Lower lobe of right lung (tissue), 2 donors: ENCODE measurements at regions not wholly inside any gene's neighbourhood (a gene's known extent, or its start where the extent isn't known, plus 50 kb on each side); places are given as distances from the start of the nearest gene placed in this dataset.

Source experiments
- ATAC-seq, 2 donors: fragments of 200-7000 bp; cut with Tn5 transposase; one replicate each; pipeline ENCODE4 v1.9.1; 2020 to 2022; ENCODE audit warnings: mild to moderate bottlenecking in 2 of 2, moderate library complexity in 2 of 2
- DNase-seq: peaks from one replicate; pipeline ENCODE4 v3.0.0-alpha.2; 2020
- H3K27ac ChIP-seq: fragments of 200-600 bp; one replicate; pipeline ENCODE4 v1.8.0; 2022
- H3K27me3 ChIP-seq: fragments of 200-600 bp; one replicate; pipeline ENCODE4 v1.8.0; 2022; ENCODE audit warnings: low read depth
- H3K36me3 ChIP-seq: fragments of 200-600 bp; one replicate; pipeline ENCODE4 v1.8.0; 2022; ENCODE audit warnings: mild to moderate bottlenecking
- H3K4me1 ChIP-seq: fragments of 200-600 bp; one replicate; pipeline ENCODE4 v1.8.0; 2022
- H3K4me3 ChIP-seq: fragments of 200-600 bp; one replicate; pipeline ENCODE4 v1.8.0; 2022; ENCODE audit warnings: mild to moderate bottlenecking
- H3K9me3 ChIP-seq: fragments of 200-600 bp; one replicate; pipeline ENCODE4 v1.8.0; 2022
- CTCF ChIP-seq: fragments of 200-600 bp; IDR thresholded peaks from one replicate; pipeline ENCODE4 v1.8.0; 2022; ENCODE audit warnings: antibody characterized with exemption, mild to moderate bottlenecking
- intact Hi-C: fragments of 100-400 bp; cut with DNase I; formaldehyde crosslinking; loops from one replicate; pipeline ENCODE4 v1.11.0; 2022
- donor health status: DM: no; HTN: yes; CAD: no; lungs with severe emphysema.

DNA sequence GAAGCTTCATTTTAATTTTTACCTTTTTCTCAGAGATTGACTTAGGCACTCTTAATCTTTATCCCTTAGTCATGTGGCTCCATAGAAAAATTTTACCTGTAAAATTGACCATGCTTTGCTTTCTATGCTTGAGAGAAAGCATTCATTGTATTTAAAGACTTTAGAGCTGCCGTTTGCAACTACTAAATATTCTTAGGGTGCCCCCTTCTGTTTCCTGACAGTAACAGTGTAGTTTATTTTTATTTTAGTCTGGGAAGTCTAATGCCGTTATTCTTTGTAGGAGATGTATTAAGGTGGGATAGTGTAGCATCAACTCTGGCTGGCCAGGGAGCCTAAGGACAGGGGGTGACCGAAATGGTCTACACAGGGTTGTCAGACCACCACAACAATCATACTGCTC is 84.5 kb upstream of the SYNPR start:
- DNase-seq: no peak
- no peak for ATAC-seq
- Histone ChIP-seq H3K9me3 (no peaks in the 10 kb centered on the region), H3K36me3 (no peaks in the 10 kb centered on the region), H3K27me3 (no peaks in the 10 kb centered on the region), H3K4me1 (no peaks in the 10 kb centered on the region), H3K27ac (no peak overlapping the region), H3K4me3 (no peak overlapping the region)
- TF ChIP-seq CTCF: peak; percentile 29
- intact Hi-C loops: no loop called here

GRCh38 chr3:63199606-63200005 is 78.5 kb upstream of the SYNPR start:
- H3K4me3 ChIP-seq: no peak overlapping the region
- ATAC-seq: no peak
- no peak overlapping the region for H3K27ac ChIP-seq
- H3K27me3 ChIP-seq: no peaks in the 10 kb centered on the region
- H3K4me1 ChIP-seq: no peaks in the 10 kb centered on the region
- no peaks in the 10 kb centered on the region for H3K9me3 ChIP-seq
- no peak for DNase-seq
- H3K36me3 ChIP-seq: no peaks in the 10 kb centered on the region
- no peak for TF ChIP-seq CTCF
- intact Hi-C loops: no loop called here

DNA sequence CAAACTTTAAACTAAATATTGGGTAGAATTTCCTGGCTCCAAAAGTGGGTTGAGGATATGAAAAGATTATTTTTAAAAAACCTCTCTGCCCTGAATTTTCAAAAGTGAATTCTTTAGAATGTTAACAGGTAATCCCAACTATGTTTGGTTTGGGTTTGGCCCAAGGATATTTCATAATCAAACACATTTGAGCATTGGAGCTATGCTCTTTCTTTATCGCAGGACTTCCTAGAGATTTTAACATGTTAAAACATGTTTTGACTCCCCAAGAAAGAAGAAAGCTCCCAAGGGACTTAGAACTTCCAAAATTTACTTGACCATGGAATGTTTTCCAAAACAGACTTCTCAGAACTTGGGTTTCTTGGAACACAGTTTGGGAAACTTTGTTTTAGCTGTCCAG is 75.6 kb upstream of the SYNPR start:
- intact Hi-C loops: no loop called here
- Histone ChIP-seq H3K4me1 (no peaks in the 10 kb centered on the region), H3K27me3 (no peaks in the 10 kb centered on the region), H3K36me3 (no peaks in the 10 kb centered on the region), H3K9me3 (no peaks in the 10 kb centered on the region), H3K27ac (no peak overlapping the region), H3K4me3 (no peak overlapping the region)
- no peak for ATAC-seq
- no peak for DNase-seq
- no peak for TF ChIP-seq CTCF

- H3K4me3 ChIP-seq: no peak overlapping the region
- H3K9me3 ChIP-seq: no peaks in the 10 kb centered on the region
- no peaks in the 10 kb centered on the region for H3K4me1 ChIP-seq
- TF ChIP-seq CTCF: no peak
- no peaks in the 10 kb centered on the region for H3K36me3 ChIP-seq
- no peaks in the 10 kb centered on the region for H3K27me3 ChIP-seq
- intact Hi-C loops: no loop called here
- no peak for ATAC-seq
- no peak for DNase-seq
- H3K27ac ChIP-seq: no peak overlapping the region
Measured at GRCh38 chr3:63207066-63207590, 71.0 kb upstream of the SYNPR start.

DNA sequence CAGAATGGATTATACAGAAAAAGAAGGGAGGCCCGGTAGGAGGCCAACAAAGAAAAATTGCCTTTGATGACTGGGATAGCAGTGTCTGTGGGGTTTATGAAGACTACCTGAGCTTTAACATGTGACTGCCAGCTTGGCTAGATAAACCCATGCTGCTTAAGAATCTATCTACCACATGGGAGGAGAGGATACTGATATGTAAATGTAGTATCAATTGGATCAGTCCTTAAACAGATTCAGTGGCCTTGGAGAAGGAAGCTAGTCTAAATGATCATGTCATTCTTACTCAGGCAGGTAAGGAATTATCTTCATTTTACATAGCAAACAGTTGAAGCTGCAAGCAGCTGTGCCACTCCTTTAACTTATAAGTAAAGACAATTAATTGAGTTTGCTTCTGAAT is 50.0 kb upstream of the SYNPR start:
- Histone ChIP-seq H3K4me3 (no peak overlapping the region), H3K9me3 (no peaks in the 10 kb centered on the region), H3K4me1 (no peaks in the 10 kb centered on the region), H3K27me3 (no peaks in the 10 kb centered on the region), H3K36me3 (no peaks in the 10 kb centered on the region), H3K27ac (no peak overlapping the region)
- no peak for ATAC-seq
- TF ChIP-seq CTCF: no peak
- intact Hi-C loops: no loop called here
- no peak for DNase-seq
